SK-N-SH treated with all-trans-retinoic acid at 6 μM for 48 hours (cell line): ENCODE measurements at regions not wholly inside any gene's neighbourhood (a gene's known extent, or its start where the extent isn't known, plus 50 kb on each side); places are given as distances from the start of the nearest gene placed in this dataset.

Experiments used
- ARNTL ChIP-seq: fragments of 450-650 bp; formaldehyde crosslinking; IDR thresholded peaks from 2 replicates; pipeline ENCODE4 v1.5.0; 2020; ENCODE audit warnings: low read depth, mild to moderate bottlenecking, moderate library complexity, borderline replicate concordance
- BACH2 ChIP-seq: fragments of 250-450 bp; sonication (Bioruptor Pico); IDR thresholded peaks from 2 replicates; pipeline ENCODE4 v1.9.0; 2021; ENCODE audit warnings: mild to moderate bottlenecking, borderline replicate concordance
- ESRRG ChIP-seq: fragments of 250-450 bp; sonication (Bioruptor Pico); IDR thresholded peaks from 2 replicates; pipeline ENCODE4 v1.6.1; 2021; ENCODE audit warnings: mild to moderate bottlenecking
- GLIS3 ChIP-seq: fragments of 250-450 bp; sonication (Bioruptor Pico); IDR thresholded peaks from 2 replicates; pipeline ENCODE4 v1.5.0; 2020; ENCODE audit warnings: mild to moderate bottlenecking, moderate library complexity
- PPARA ChIP-seq: fragments of 250-450 bp; sonication (Bioruptor Pico); IDR thresholded peaks from 2 replicates; pipeline ENCODE4 v1.5.0; 2020; ENCODE audit warnings: mild to moderate bottlenecking, borderline replicate concordance
- RARB ChIP-seq: fragments of 250-450 bp; sonication (Bioruptor Pico); IDR thresholded peaks from 2 replicates; pipeline ENCODE4 v1.8.0; 2021; ENCODE audit warnings: mild to moderate bottlenecking, moderate library complexity
- TCF4 ChIP-seq: fragments of 250-450 bp; sonication (Bioruptor Pico); IDR thresholded peaks from 2 replicates; pipeline ENCODE4 v1.8.0; 2021; ENCODE audit warnings: mild to moderate bottlenecking, moderate library complexity, borderline replicate concordance
- ZNF8 ChIP-seq: fragments of 450-650 bp; formaldehyde crosslinking; IDR thresholded peaks from 2 replicates; pipeline ENCODE4 v1.5.0; 2020; ENCODE audit warnings: mild to moderate bottlenecking, moderate library complexity
- TF ChIP-seq, protein P1 (sequence below): fragments of 250-450 bp; sonication (Bioruptor Pico); IDR thresholded peaks from 2 replicates; pipeline ENCODE4 v1.5.1; 2020; ENCODE audit warnings: low read depth, mild to moderate bottlenecking, moderate library complexity
- TF ChIP-seq, protein P2 (sequence below): fragments of 250-450 bp; sonication (Bioruptor Pico); IDR thresholded peaks from 2 replicates; pipeline ENCODE4 v1.8.0; 2020; ENCODE audit warnings: mild to moderate bottlenecking, moderate library complexity, borderline replicate concordance
- TF ChIP-seq, protein P3 (sequence below): fragments of 250-450 bp; sonication (Bioruptor Pico); IDR thresholded peaks from 2 replicates; pipeline ENCODE4 v1.8.0; 2021; ENCODE audit warnings: low read depth, mild to moderate bottlenecking, moderate library complexity, borderline replicate concordance

DNA sequence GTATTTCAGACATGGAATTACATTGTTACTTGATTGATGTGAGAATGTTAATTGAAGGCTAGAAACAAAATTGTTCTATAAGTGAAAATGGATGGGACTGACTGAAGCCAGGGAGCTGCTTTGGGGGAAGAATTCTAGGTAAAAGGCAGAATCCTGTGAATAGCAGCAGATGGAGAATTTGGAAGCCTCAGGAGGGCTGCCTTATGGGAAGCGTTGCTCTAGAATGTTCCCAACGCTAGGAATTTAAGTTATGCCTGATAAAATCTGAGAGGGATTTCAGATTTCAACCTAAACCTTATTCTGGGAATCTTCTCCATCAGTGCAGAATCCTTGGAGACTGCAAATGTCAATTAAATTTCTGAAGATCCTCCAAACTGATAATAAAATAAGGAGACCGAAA lies 858.2 kb upstream of the FLRT2 start:
- no peak for TF ChIP-seq PPARA (CRISPR knock-in tag)
- no peak for TF ChIP-seq ESRRG (CRISPR knock-in tag)
- TF ChIP-seq, protein P1, sequence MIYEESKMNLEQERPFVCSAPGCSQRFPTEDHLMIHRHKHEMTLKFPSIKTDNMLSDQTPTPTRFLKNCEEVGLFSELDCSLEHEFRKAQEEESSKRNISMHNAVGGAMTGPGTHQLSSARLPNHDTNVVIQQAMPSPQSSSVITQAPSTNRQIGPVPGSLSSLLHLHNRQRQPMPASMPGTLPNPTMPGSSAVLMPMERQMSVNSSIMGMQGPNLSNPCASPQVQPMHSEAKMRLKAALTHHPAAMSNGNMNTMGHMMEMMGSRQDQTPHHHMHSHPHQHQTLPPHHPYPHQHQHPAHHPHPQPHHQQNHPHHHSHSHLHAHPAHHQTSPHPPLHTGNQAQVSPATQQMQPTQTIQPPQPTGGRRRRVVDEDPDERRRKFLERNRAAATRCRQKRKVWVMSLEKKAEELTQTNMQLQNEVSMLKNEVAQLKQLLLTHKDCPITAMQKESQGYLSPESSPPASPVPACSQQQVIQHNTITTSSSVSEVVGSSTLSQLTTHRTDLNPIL (CRISPR knock-in tag): no peak
- TF ChIP-seq TCF4 (CRISPR knock-in tag): no peak
- no peak for TF ChIP-seq BACH2 (CRISPR knock-in tag)
- TF ChIP-seq, protein P2, sequence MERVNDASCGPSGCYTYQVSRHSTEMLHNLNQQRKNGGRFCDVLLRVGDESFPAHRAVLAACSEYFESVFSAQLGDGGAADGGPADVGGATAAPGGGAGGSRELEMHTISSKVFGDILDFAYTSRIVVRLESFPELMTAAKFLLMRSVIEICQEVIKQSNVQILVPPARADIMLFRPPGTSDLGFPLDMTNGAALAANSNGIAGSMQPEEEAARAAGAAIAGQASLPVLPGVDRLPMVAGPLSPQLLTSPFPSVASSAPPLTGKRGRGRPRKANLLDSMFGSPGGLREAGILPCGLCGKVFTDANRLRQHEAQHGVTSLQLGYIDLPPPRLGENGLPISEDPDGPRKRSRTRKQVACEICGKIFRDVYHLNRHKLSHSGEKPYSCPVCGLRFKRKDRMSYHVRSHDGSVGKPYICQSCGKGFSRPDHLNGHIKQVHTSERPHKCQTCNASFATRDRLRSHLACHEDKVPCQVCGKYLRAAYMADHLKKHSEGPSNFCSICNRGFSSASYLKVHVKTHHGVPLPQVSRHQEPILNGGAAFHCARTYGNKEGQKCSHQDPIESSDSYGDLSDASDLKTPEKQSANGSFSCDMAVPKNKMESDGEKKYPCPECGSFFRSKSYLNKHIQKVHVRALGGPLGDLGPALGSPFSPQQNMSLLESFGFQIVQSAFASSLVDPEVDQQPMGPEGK (CRISPR knock-in tag): no peak
- TF ChIP-seq, protein P3, sequence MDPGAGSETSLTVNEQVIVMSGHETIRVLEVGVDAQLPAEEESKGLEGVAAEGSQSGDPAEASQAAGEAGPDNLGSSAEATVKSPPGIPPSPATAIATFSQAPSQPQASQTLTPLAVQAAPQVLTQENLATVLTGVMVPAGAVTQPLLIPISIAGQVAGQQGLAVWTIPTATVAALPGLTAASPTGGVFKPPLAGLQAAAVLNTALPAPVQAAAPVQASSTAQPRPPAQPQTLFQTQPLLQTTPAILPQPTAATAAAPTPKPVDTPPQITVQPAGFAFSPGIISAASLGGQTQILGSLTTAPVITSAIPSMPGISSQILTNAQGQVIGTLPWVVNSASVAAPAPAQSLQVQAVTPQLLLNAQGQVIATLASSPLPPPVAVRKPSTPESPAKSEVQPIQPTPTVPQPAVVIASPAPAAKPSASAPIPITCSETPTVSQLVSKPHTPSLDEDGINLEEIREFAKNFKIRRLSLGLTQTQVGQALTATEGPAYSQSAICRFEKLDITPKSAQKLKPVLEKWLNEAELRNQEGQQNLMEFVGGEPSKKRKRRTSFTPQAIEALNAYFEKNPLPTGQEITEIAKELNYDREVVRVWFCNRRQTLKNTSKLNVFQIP (CRISPR knock-in tag): no peak
- TF ChIP-seq ARNTL: no peak
- TF ChIP-seq ZNF8 (CRISPR knock-in tag): no peak
- no peak for TF ChIP-seq RARB (CRISPR knock-in tag)
- TF ChIP-seq GLIS3 (CRISPR knock-in tag): no peak
